Loucy (cell line): ENCODE measurements at regions not wholly inside any gene's neighbourhood (a gene's known extent, or its start where the extent isn't known, plus 50 kb on each side); places are given as distances from the start of the nearest gene placed in this dataset.

ENCODE experiments used
- EZH2phosphoT487 ChIP-seq: fragments of 200-600 bp; IDR thresholded peaks from 2 replicates; pipeline ENCODE4 v1.6.1; 2018; ENCODE audit warnings: antibody characterized with exemption, mild to moderate bottlenecking, moderate library complexity, borderline replicate concordance
- TF ChIP-seq, protein P1 (sequence below): fragments of 200-600 bp; sonication (generic); conservative IDR thresholded peaks from 2 replicates; pipeline ENCODE4 v1.5.1; 2014; ENCODE audit warnings: mild to moderate bottlenecking, antibody characterized with exemption, low read length

- TF ChIP-seq, protein P1, sequence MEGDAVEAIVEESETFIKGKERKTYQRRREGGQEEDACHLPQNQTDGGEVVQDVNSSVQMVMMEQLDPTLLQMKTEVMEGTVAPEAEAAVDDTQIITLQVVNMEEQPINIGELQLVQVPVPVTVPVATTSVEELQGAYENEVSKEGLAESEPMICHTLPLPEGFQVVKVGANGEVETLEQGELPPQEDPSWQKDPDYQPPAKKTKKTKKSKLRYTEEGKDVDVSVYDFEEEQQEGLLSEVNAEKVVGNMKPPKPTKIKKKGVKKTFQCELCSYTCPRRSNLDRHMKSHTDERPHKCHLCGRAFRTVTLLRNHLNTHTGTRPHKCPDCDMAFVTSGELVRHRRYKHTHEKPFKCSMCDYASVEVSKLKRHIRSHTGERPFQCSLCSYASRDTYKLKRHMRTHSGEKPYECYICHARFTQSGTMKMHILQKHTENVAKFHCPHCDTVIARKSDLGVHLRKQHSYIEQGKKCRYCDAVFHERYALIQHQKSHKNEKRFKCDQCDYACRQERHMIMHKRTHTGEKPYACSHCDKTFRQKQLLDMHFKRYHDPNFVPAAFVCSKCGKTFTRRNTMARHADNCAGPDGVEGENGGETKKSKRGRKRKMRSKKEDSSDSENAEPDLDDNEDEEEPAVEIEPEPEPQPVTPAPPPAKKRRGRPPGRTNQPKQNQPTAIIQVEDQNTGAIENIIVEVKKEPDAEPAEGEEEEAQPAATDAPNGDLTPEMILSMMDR = no peak
- TF ChIP-seq EZH2phosphoT487 = no peak
Measured at GRCh38 chr7:52682993-52683392, 352.4 kb upstream of the POM121L12 start.
